Mammary epithelial cell (primary cell): ENCODE measurements at regions not wholly inside any gene's neighbourhood (a gene's known extent, or its start where the extent isn't known, plus 50 kb on each side); places are given as distances from the start of the nearest gene placed in this dataset.

Experiments used
- CTCF ChIP-seq, 2 donors: IDR thresholded peaks in 1 of 2; conservative IDR thresholded peaks in 1 of 2; 2 replicates each; pipeline ENCODE4 v1.5.1; 2011 to 2012; ENCODE audit warnings: inconsistent platforms in 2 of 2, low read length in 2 of 2, mild to moderate bottlenecking in 2 of 2, control low read depth in 1 of 2, low read depth in 1 of 2; ENCODE audit not compliant: insufficient read depth in 1 of 2; ENCODE audit errors: extremely low read depth in 1 of 2
- EZH2 ChIP-seq: IDR thresholded peaks from 2 replicates; pipeline ENCODE4 v1.6.1; 2012; ENCODE audit warnings: low read length, inconsistent platforms, borderline replicate concordance

DNA sequence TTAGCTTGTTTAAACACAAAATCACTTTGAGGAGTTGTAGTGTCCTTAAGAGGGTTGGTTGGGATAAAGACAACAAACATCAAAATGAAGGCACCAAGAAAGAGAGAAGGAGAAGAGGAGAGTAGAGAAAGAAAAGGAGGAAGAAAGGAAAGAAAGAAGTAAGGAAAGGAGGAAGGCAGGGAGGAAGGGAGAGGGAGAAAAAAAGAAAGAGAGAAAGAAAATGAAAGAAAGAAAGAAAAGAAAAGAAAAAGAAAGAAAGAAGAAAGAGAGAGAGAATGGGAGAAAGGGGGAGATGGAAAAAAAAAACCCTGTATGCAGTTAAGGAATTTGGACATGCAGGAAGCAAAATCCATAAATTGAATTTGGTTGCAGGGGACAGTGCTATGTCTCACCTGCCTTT is 635.4 kb upstream of the FZD8 start:
- TF ChIP-seq CTCF (conservative IDR thresholded peaks at IDR 0.05 in 1 of 2, IDR thresholded peaks at IDR 0.05 in 1 of 2; ENCODE audit: extremely low read depth in 1 of 2, insufficient read depth in 1 of 2, low read depth in 1 of 2, low read length in 2 of 2) = no peak
- no peak for TF ChIP-seq EZH2
